ENCODE measurements at regions not wholly inside any gene's neighbourhood (a gene's known extent, or its start where the extent isn't known, plus 50 kb on each side); places are given as distances from the start of the nearest gene placed in this dataset.

- Histone ChIP-seq H3K27ac (no peak overlapping the region), H3K27me3 (replicated peaks; ENCODE audit: insufficient read depth) (no peaks in the 10 kb centered on the region), H3K4me3 (no peak overlapping the region), H3K36me3 (no peaks in the 10 kb centered on the region), H3K4me1 (ENCODE audit: control insufficient read depth in 1 of 2, low read depth in 2 of 2) (no peaks in the 10 kb centered on the region), H3K9me3 (no peaks in the 10 kb centered on the region)
- TF ChIP-seq, protein P1, sequence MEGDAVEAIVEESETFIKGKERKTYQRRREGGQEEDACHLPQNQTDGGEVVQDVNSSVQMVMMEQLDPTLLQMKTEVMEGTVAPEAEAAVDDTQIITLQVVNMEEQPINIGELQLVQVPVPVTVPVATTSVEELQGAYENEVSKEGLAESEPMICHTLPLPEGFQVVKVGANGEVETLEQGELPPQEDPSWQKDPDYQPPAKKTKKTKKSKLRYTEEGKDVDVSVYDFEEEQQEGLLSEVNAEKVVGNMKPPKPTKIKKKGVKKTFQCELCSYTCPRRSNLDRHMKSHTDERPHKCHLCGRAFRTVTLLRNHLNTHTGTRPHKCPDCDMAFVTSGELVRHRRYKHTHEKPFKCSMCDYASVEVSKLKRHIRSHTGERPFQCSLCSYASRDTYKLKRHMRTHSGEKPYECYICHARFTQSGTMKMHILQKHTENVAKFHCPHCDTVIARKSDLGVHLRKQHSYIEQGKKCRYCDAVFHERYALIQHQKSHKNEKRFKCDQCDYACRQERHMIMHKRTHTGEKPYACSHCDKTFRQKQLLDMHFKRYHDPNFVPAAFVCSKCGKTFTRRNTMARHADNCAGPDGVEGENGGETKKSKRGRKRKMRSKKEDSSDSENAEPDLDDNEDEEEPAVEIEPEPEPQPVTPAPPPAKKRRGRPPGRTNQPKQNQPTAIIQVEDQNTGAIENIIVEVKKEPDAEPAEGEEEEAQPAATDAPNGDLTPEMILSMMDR (IDR thresholded peaks at IDR 0.05) = no peak
- DNase-seq (ENCODE audit: low spot score) = no peak
- ATAC-seq (ENCODE audit: insufficient number of reproducible peaks, low FRiP score, low read depth) = no peak
Measured at GRCh38 chr4:160811956-160812355, 1351.8 kb downstream of the FSTL5 start.

DNA sequence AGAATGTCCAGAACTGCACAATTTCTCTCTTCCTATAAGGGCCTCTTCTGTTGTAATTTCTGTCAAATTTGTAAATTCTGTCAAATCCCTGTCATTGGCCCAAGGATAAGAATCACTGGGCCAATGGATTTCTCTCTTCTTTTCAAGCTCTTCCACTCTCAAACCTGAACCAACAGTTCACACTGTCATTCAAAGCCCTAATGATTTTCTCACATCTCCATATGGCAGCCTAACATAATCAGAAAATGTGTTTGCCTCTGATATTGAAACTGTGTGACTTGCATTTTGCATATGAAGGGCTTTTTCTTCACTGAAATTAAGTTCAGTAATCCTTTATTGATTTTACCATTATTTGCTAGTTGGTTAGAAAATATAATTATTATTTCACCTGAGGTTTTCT, 1349.1 kb downstream of the FSTL5 start:
- Histone ChIP-seq H3K9me3 (no peaks in the 10 kb centered on the region), H3K36me3 (no peaks in the 10 kb centered on the region), H3K27ac (no peak overlapping the region), H3K4me1 (ENCODE audit: control insufficient read depth in 1 of 2, low read depth in 2 of 2) (no peaks in the 10 kb centered on the region), H3K27me3 (replicated peaks; ENCODE audit: insufficient read depth) (no peaks in the 10 kb centered on the region), H3K4me3 (no peak overlapping the region)
- ATAC-seq (ENCODE audit: insufficient number of reproducible peaks, low FRiP score, low read depth) (no peak), DNase-seq (ENCODE audit: low spot score) (no peak)
- TF ChIP-seq, protein P1 (IDR thresholded peaks at IDR 0.05) = no peak

GRCh38 chr4:160818571-160818970, 1345.2 kb downstream of the FSTL5 start:
- no peaks in the 10 kb centered on the region for H3K36me3 ChIP-seq
- DNase-seq (ENCODE audit: low spot score) (no peak), ATAC-seq (ENCODE audit: insufficient number of reproducible peaks, low FRiP score, low read depth) (no peak)
- H3K27me3 ChIP-seq (replicated peaks; ENCODE audit: insufficient read depth) = no peaks in the 10 kb centered on the region
- H3K27ac ChIP-seq = no peak overlapping the region
- H3K4me3 ChIP-seq = no peak overlapping the region
- H3K9me3 ChIP-seq = no peaks in the 10 kb centered on the region
- H3K4me1 ChIP-seq (ENCODE audit: control insufficient read depth in 1 of 2, low read depth in 2 of 2) = no peaks in the 10 kb centered on the region
- TF ChIP-seq, protein P1 (IDR thresholded peaks at IDR 0.05) = no peak

- DNase-seq (ENCODE audit: low spot score) (no peak), ATAC-seq (ENCODE audit: insufficient number of reproducible peaks, low FRiP score, low read depth) (no peak)
- TF ChIP-seq, protein P1 (IDR thresholded peaks at IDR 0.05) = no peak
- H3K4me1 ChIP-seq (ENCODE audit: control insufficient read depth in 1 of 2, low read depth in 2 of 2) = no peaks in the 10 kb centered on the region
- H3K9me3 ChIP-seq = no peaks in the 10 kb centered on the region
- no peak overlapping the region for H3K4me3 ChIP-seq
- H3K36me3 ChIP-seq = no peaks in the 10 kb centered on the region
- H3K27ac ChIP-seq = no peak overlapping the region
- H3K27me3 ChIP-seq (replicated peaks; ENCODE audit: insufficient read depth) = no peaks in the 10 kb centered on the region
Measured at GRCh38 chr4:160819791-160820190, 1344.0 kb downstream of the FSTL5 start.

DNA sequence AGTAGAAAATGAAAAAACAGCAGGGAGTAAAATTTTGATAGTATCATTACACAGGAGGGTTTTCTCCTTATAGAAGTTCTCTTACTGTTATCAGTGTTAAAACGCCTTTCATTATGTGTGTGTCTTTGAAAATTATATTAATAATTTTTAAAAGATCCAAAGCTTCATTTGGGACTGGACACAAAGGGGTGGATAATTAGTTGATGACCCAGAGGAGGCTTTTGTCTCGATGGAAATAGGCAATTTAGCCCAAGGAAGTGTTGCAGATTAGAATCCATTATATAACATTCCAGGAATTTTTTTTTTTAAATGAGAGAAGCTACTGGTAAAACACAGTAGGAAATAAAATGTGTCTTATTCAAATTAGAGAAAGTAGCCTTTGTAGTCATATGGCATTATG, 1339.3 kb downstream of the FSTL5 start:
- TF ChIP-seq, protein P1 (IDR thresholded peaks at IDR 0.05) = no peak
- Histone ChIP-seq H3K9me3 (no peaks in the 10 kb centered on the region), H3K36me3 (no peaks in the 10 kb centered on the region), H3K27me3 (replicated peaks; ENCODE audit: insufficient read depth) (no peaks in the 10 kb centered on the region), H3K4me1 (ENCODE audit: control insufficient read depth in 1 of 2, low read depth in 2 of 2) (no peaks in the 10 kb centered on the region), H3K4me3 (no peak overlapping the region), H3K27ac (no peak overlapping the region)
- ATAC-seq (ENCODE audit: insufficient number of reproducible peaks, low FRiP score, low read depth) (no peak), DNase-seq (ENCODE audit: low spot score) (no peak)

Data from thoracic aorta (tissue), 2 donors.